GM12878 (cell line): ENCODE measurements at regions not wholly inside any gene's neighbourhood (a gene's known extent, or its start where the extent isn't known, plus 50 kb on each side); places are given as distances from the start of the nearest gene placed in this dataset.

Source experiments
- ATAC-seq: fragments of 200-7000 bp; cut with Tn5 transposase; 3 replicates; pipeline ENCODE4 v1.9.1; 2020; ENCODE audit warnings: mild to moderate bottlenecking, moderate library complexity
- BruUV-seq: library from RNA; stranded (reverse); fragments of 400-500 nt; replicated peaks from 2 replicates; lab custom pipeline; 2021; lab: Mats Ljungman, UMichigan
- CTCF ChIA-PET: fragments of 300-600 bp; sonication (Branson Sonifier 250); formaldehyde crosslinking; extraction: SDS; loops from one replicate; lab custom pipeline; 2021; ENCODE audit warnings: inconsistent platforms; lab: Yijun Ruan, JAX
- POLR2A ChIA-PET: fragments of 350-600 bp; formaldehyde crosslinking; extraction: SDS; loops from one replicate; lab custom pipeline; 2021; ENCODE audit warnings: inconsistent platforms; lab: Charles Lee
- RAD21 ChIA-PET: fragments of 300-600 bp; sonication (Branson Sonifier 250); formaldehyde crosslinking; loops from one replicate; lab custom pipeline; 2023; ENCODE audit warnings: antibody characterized with exemption; ENCODE audit not compliant: unreplicated experiment; lab: Charles Lee
- SMC1A ChIA-PET: fragments of 300-600 bp; sonication (Branson Sonifier 250); formaldehyde crosslinking; loops from one replicate; lab custom pipeline; 2023; ENCODE audit not compliant: unreplicated experiment, uncharacterized antibody; lab: Charles Lee
- DNase-seq: peaks from one replicate; pipeline ENCODE4 v3.0.0-alpha.2; 2011; ENCODE audit warnings: low read depth, low spot score
- FAIRE-seq: peaks from 3 replicates; lab custom pipeline; 2011; peaks lifted over from hg19 to GRCh38; lab: Jason Lieb, UNC
- H2AFZ ChIP-seq: 2 replicates; pipeline ENCODE4 v1.6.0; 2011; ENCODE audit warnings: low read depth, low read length, control low read depth; ENCODE audit not compliant: control insufficient read depth
- H3K27ac ChIP-seq: 2 replicates; pipeline ENCODE4 v1.5.1; 2011; ENCODE audit warnings: control low read depth; ENCODE audit not compliant: control insufficient read depth, insufficient read depth
- H3K27me3 ChIP-seq, 2 experiments: replicated peaks in 1 of 2; 2 replicates each; pipeline versions ENCODE4 v1.6.0 to v1.6.1; 2011; ENCODE audit warnings: low read length in 1 of 2; ENCODE audit not compliant: control insufficient read depth in 2 of 2, insufficient read depth in 2 of 2
- H3K36me3 ChIP-seq, 2 experiments: 2 replicates each; pipeline ENCODE4 v1.5.1; 2011; ENCODE audit warnings: low read length in 1 of 2; ENCODE audit not compliant: control insufficient read depth in 2 of 2, insufficient read depth in 2 of 2
- H3K4me1 ChIP-seq: 2 replicates; pipeline ENCODE4 v1.6.1; 2011; ENCODE audit warnings: mild to moderate bottlenecking, low read length, moderate library complexity, mixed read lengths; ENCODE audit not compliant: control insufficient read depth, insufficient read depth
- H3K4me2 ChIP-seq: 2 replicates; pipeline ENCODE4 v1.6.0; 2011; ENCODE audit warnings: control low read depth; ENCODE audit not compliant: control insufficient read depth, insufficient read depth
- H3K4me3 ChIP-seq: fragments of 200-600 bp; sonication (generic); 2 replicates; pipeline ENCODE4 v1.5.1; 2016
- H3K79me2 ChIP-seq: 2 replicates; pipeline ENCODE4 v1.6.0; 2011; ENCODE audit warnings: low read length; ENCODE audit not compliant: control insufficient read depth, insufficient read depth
- H3K9ac ChIP-seq: 2 replicates; pipeline ENCODE4 v1.8.0; 2011; ENCODE audit warnings: low read length, control low read depth, mixed read lengths; ENCODE audit not compliant: control insufficient read depth, insufficient read depth
- H3K9me3 ChIP-seq: replicated peaks from 3 replicates; pipeline ENCODE4 v1.5.1; 2011; ENCODE audit warnings: mild to moderate bottlenecking, low read length; ENCODE audit not compliant: control insufficient read depth, insufficient read depth
- H4K20me1 ChIP-seq: 2 replicates; pipeline ENCODE4 v1.6.0; 2011; ENCODE audit not compliant: control insufficient read depth, insufficient read depth
- CREM ChIP-seq: IDR thresholded peaks from 2 replicates; pipeline ENCODE4 v1.6.1; 2014; ENCODE audit warnings: antibody characterized with exemption, low read depth
- MYB ChIP-seq: fragments of 150-350 bp; IDR thresholded peaks from 2 replicates; pipeline ENCODE4 v1.6.1; 2014; ENCODE audit warnings: mild to moderate bottlenecking, low read depth, low read length, borderline replicate concordance
- NFIC ChIP-seq: IDR thresholded peaks from 2 replicates; pipeline ENCODE4 v1.6.1; 2012; ENCODE audit warnings: low read depth, mild to moderate bottlenecking, inconsistent platforms, low read length, moderate library complexity
- NR2C1 ChIP-seq: fragments of 450-650 bp; IDR thresholded peaks from 2 replicates; pipeline ENCODE4 v1.6.1; 2017; ENCODE audit warnings: antibody characterized with exemption, mild to moderate bottlenecking, moderate library complexity
- ZNF207 ChIP-seq: fragments of 450-650 bp; IDR thresholded peaks from 2 replicates; pipeline ENCODE4 v1.6.1; 2014; ENCODE audit warnings: antibody characterized with exemption, mild to moderate bottlenecking, borderline replicate concordance
- WGBS: methylation state at CpG from one replicate; pipeline ENCODE4 v1.1.6; 2016; ENCODE audit warnings: low lambda C conversion rate; ENCODE audit not compliant: insufficient replicate concordance, insufficient coverage; ENCODE audit errors: missing lambda C conversion rate; 5-methylcytosine and 5-hydroxymethylcytosine counted together
- in situ Hi-C: fragments of 300-500 bp; cut with MboI; formaldehyde crosslinking; loops from 9 replicates; pipeline ENCODE4 v1.14.3; 2018; ENCODE audit warnings: mixed read lengths
- intact Hi-C: fragments of 100-400 bp; cut with micrococcal nuclease; formaldehyde crosslinking; loops from one replicate; pipeline ENCODE4 v1.14.2; 2022; ENCODE audit not compliant: unreplicated experiment
- TF ChIP-seq, protein P1 (sequence below): IDR thresholded peaks from 2 replicates; pipeline ENCODE4 v1.6.1; 2012; ENCODE audit warnings: low read depth, low read length, improper control_type of control experiment
- TF ChIP-seq, protein P2 (sequence below): IDR thresholded peaks from 2 replicates; pipeline ENCODE4 v1.6.1; 2012; ENCODE audit warnings: low read depth, low read length, improper control_type of control experiment
- TF ChIP-seq, protein P3 (sequence below): fragments of 450-650 bp; IDR thresholded peaks from 2 replicates; pipeline ENCODE4 v1.6.1; 2017; ENCODE audit warnings: antibody characterized with exemption, mild to moderate bottlenecking, moderate library complexity
- TF ChIP-seq, protein P4 (sequence below): fragments of 450-650 bp; conservative IDR thresholded peaks from 2 replicates; pipeline ENCODE4 v1.6.1; 2017; ENCODE audit warnings: mild to moderate bottlenecking, moderate library complexity

DNA sequence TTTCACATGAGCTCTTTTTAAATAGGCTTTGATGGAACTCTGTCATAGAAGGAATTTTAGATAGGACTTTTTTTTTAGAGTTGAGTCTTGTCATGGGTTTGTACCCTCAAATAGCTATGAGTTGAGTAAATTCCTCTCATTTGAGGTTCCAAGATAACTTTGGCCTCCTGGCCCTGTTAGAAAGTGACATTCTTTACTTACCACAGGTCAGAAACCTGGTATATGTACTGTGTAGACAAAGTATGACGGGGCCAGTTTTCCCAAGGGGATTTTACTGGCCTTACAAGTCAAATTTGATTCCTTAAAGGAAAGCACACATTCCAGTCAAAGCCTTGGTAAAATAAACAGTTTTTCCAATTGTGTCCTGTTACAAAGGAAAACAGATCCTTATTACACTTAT is 729.3 kb upstream of the LUZP2 start:
- Histone ChIP-seq H2AFZ (no peak overlapping the region), H3K4me2 (no peak overlapping the region), H3K9me3 (no peaks in the 10 kb centered on the region), H3K9ac (no peak overlapping the region), H3K4me1 (no peaks in the 10 kb centered on the region), H3K27ac (no peak overlapping the region), H3K79me2 (no peaks in the 10 kb centered on the region), H4K20me1 (no peaks in the 10 kb centered on the region), H3K36me3 (no peaks in the 10 kb centered on the region), H3K27me3 (no peaks in the 10 kb centered on the region), H3K4me3 (no peak overlapping the region)
- POLR2A ChIA-PET = no interaction called here
- ATAC-seq = no peak
- 0% methylated on average over 1 of the region's 1 CpG for WGBS
- intact Hi-C loops (no loop called here), in situ Hi-C loops (no loop called here)
- BruUV-seq = no TSS peak
- DNase-seq = no peak
- no peak for FAIRE-seq
- RAD21 ChIA-PET = no interaction called here
- CTCF ChIA-PET = no interaction called here
- SMC1A ChIA-PET = interaction anchor here (0.6 to 1.3 kb wide), 3 partner anchors 14 to 1862 kb away, joined by 3 to 4 read pairs (median 3); no protein-coding TSS in a partner anchor
- TF ChIP-seq, protein P1, sequence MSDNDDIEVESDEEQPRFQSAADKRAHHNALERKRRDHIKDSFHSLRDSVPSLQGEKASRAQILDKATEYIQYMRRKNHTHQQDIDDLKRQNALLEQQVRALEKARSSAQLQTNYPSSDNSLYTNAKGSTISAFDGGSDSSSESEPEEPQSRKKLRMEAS = no peak
- TF ChIP-seq, protein P2, sequence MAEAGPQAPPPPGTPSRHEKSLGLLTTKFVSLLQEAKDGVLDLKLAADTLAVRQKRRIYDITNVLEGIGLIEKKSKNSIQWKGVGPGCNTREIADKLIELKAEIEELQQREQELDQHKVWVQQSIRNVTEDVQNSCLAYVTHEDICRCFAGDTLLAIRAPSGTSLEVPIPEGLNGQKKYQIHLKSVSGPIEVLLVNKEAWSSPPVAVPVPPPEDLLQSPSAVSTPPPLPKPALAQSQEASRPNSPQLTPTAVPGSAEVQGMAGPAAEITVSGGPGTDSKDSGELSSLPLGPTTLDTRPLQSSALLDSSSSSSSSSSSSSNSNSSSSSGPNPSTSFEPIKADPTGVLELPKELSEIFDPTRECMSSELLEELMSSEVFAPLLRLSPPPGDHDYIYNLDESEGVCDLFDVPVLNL = no peak
- TF ChIP-seq ZNF207 (no peak), NR2C1 (no peak), MYB (no peak), NFIC (no peak), CREM (no peak)
- TF ChIP-seq, protein P3, sequence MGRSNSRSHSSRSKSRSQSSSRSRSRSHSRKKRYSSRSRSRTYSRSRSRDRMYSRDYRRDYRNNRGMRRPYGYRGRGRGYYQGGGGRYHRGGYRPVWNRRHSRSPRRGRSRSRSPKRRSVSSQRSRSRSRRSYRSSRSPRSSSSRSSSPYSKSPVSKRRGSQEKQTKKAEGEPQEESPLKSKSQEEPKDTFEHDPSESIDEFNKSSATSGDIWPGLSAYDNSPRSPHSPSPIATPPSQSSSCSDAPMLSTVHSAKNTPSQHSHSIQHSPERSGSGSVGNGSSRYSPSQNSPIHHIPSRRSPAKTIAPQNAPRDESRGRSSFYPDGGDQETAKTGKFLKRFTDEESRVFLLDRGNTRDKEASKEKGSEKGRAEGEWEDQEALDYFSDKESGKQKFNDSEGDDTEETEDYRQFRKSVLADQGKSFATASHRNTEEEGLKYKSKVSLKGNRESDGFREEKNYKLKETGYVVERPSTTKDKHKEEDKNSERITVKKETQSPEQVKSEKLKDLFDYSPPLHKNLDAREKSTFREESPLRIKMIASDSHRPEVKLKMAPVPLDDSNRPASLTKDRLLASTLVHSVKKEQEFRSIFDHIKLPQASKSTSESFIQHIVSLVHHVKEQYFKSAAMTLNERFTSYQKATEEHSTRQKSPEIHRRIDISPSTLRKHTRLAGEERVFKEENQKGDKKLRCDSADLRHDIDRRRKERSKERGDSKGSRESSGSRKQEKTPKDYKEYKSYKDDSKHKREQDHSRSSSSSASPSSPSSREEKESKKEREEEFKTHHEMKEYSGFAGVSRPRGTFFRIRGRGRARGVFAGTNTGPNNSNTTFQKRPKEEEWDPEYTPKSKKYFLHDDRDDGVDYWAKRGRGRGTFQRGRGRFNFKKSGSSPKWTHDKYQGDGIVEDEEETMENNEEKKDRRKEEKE = no peak
- TF ChIP-seq, protein P4, sequence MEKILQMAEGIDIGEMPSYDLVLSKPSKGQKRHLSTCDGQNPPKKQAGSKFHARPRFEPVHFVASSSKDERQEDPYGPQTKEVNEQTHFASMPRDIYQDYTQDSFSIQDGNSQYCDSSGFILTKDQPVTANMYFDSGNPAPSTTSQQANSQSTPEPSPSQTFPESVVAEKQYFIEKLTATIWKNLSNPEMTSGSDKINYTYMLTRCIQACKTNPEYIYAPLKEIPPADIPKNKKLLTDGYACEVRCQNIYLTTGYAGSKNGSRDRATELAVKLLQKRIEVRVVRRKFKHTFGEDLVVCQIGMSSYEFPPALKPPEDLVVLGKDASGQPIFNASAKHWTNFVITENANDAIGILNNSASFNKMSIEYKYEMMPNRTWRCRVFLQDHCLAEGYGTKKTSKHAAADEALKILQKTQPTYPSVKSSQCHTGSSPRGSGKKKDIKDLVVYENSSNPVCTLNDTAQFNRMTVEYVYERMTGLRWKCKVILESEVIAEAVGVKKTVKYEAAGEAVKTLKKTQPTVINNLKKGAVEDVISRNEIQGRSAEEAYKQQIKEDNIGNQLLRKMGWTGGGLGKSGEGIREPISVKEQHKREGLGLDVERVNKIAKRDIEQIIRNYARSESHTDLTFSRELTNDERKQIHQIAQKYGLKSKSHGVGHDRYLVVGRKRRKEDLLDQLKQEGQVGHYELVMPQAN = no peak
